ENCODE measurements at regions not wholly inside any gene's neighbourhood (a gene's known extent, or its start where the extent isn't known, plus 50 kb on each side); places are given as distances from the start of the nearest gene placed in this dataset.
"Not testable (repeated sequence)": the region's sequence is repeated elsewhere in the genome, so short reads cannot be mapped to it uniquely, and the experiment has no call there.

DNA sequence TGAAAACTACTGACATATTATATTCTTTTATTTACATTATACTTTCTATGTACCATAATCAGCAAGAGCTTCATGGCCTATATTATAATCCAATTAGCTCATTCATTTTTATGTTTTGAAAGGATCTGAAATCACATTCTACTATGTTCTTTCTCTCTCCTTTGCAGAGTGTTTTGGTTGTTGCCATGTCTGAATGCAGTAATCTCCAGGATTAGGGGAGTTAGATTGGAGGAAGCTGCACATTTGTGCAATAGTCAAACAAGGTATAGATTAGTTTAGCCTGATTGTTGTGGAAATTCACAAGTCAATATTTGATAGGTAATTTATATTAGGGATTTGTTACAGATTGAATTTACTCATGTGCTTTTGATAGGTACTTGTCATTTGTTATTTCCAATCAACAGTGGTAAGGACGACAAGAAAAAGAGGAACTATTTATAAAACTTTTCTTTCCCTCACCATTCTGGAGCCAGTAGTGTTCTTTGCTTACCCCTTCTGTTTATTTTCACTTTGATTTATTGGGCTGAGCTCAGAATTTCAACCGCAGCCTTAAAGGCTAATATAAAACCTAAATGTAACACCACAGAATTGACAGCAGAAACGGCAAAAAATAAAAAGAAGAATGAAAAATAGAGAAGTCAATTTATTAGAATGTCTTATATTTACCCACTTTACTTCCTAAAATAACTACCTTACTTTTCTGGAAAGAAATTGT, 597.0 kb downstream of the CHSY3 start:
- intact Hi-C loops (cut with micrococcal nuclease; ENCODE audit: unreplicated experiment) = no loop called here
- POLR2A ChIA-PET (ENCODE audit: unreplicated experiment) = no interaction called here

DNA sequence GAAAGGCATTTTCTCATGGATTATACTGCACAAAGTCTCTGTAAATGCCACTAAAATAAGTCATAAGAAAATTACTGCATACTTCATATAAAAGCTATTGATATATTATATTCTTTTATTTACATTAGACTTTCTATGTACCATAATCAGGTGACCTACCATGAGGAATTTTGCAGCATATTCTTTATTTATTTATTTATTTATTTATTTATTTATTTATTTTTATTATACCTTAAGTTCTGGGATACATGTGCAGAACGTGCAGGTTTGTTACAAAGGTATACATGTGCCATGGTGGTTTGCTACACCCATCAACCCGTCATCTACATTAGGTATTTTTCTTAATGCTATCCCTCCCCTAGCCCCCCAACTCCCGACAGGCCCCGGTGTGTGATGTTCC, 596.2 kb downstream of the CHSY3 start:
- H2AFZ ChIP-seq; H3K4me3 ChIP-seq; POLR2A ChIA-PET (ENCODE audit: unreplicated experiment); H3K9me3 ChIP-seq (ENCODE audit: insufficient read depth, low read depth); H3K4me2 ChIP-seq; H3K79me2 ChIP-seq (ENCODE audit: low read depth); BruUV-seq (replicated peaks); intact Hi-C loops (cut with micrococcal nuclease; ENCODE audit: unreplicated experiment); H3K27ac ChIP-seq; H4K20me1 ChIP-seq (ENCODE audit: insufficient read depth); H3F3A ChIP-seq (ENCODE audit: insufficient read depth, low read depth); H3K36me3 ChIP-seq (ENCODE audit: low read depth); CTCF ChIA-PET; H3K4me1 ChIP-seq (replicated peaks; ENCODE audit: insufficient read depth); H3K9me2 ChIP-seq (ENCODE audit: insufficient read depth); H3K27me3 ChIP-seq (ENCODE audit: insufficient read depth, low read depth); DNase-seq: not testable (repeated sequence)

More for the DNA sequence above, 597.0 kb downstream of the CHSY3 start:
- no peaks in the 10 kb centered on the region for H3K36me3 ChIP-seq (ENCODE audit: low read depth)
- H3F3A ChIP-seq (ENCODE audit: insufficient read depth, low read depth) = peaks cover 2% of the 10 kb centered on the region; the same call in 1 of the 2 replicates
- H3K4me2 ChIP-seq = no peak overlapping the region
- H3K27ac ChIP-seq = no peak overlapping the region
- no peak overlapping the region for H3K4me3 ChIP-seq
- H3K27me3 ChIP-seq (ENCODE audit: insufficient read depth, low read depth) = no peaks in the 10 kb centered on the region
- H3K9me2 ChIP-seq (ENCODE audit: insufficient read depth) = no peaks in the 10 kb centered on the region
- no peak for TF ChIP-seq EZH2 (IDR thresholded peaks at IDR 0.05; ENCODE audit: low read depth)
- TF ChIP-seq, protein P1, sequence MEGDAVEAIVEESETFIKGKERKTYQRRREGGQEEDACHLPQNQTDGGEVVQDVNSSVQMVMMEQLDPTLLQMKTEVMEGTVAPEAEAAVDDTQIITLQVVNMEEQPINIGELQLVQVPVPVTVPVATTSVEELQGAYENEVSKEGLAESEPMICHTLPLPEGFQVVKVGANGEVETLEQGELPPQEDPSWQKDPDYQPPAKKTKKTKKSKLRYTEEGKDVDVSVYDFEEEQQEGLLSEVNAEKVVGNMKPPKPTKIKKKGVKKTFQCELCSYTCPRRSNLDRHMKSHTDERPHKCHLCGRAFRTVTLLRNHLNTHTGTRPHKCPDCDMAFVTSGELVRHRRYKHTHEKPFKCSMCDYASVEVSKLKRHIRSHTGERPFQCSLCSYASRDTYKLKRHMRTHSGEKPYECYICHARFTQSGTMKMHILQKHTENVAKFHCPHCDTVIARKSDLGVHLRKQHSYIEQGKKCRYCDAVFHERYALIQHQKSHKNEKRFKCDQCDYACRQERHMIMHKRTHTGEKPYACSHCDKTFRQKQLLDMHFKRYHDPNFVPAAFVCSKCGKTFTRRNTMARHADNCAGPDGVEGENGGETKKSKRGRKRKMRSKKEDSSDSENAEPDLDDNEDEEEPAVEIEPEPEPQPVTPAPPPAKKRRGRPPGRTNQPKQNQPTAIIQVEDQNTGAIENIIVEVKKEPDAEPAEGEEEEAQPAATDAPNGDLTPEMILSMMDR (conservative IDR thresholded peaks at IDR 0.05) = no peak
- no peak for DNase-seq
- H4K20me1 ChIP-seq (ENCODE audit: insufficient read depth) = no peaks in the 10 kb centered on the region
- no TSS peak for BruUV-seq (replicated peaks)
- no peaks in the 10 kb centered on the region for H3K79me2 ChIP-seq (ENCODE audit: low read depth)
- no peak overlapping the region for H2AFZ ChIP-seq
- H3K9me3 ChIP-seq (ENCODE audit: insufficient read depth, low read depth) = peaks cover 3% of the 10 kb centered on the region; the same call in 1 of the 2 replicates
- CTCF ChIA-PET = no interaction called here
- H3K4me1 ChIP-seq (replicated peaks; ENCODE audit: insufficient read depth) = peaks cover 5% of the 10 kb centered on the region

DNA sequence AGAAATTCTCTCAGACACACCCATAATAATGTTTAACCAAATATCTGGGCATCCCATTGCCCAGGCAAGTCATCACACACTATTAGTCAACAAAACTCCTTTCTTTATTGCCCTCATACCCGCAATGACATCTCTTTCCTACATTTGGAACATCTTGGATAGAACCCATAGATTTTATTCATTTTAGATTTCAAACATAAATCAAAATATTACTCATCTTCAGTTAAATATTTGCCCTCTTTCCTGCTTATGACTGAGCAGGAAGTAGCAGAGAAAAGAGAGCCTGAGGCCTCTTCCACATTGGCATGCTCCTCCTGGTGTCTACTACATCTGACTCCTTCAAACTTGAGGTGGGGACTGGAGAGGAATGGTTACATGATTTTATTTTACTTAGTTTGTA, 592.0 kb downstream of the CHSY3 start:
- Histone ChIP-seq H2AFZ (no peak overlapping the region), H4K20me1 (ENCODE audit: insufficient read depth) (no peaks in the 10 kb centered on the region), H3K4me3 (no peak overlapping the region), H3K36me3 (ENCODE audit: low read depth) (no peaks in the 10 kb centered on the region), H3K27ac (peak overlapping the region; percentile 6; the same call in 1 of the 2 replicates), H3K79me2 (ENCODE audit: low read depth) (no peaks in the 10 kb centered on the region), H3K9me2 (ENCODE audit: insufficient read depth) (no peaks in the 10 kb centered on the region), H3K4me2 (no peak overlapping the region), H3K27me3 (ENCODE audit: insufficient read depth, low read depth) (no peaks in the 10 kb centered on the region), H3F3A (ENCODE audit: insufficient read depth, low read depth) (peaks cover 3% of the 10 kb centered on the region; the same call in 1 of the 2 replicates), H3K9me3 (ENCODE audit: insufficient read depth, low read depth) (peaks cover 17% of the 10 kb centered on the region), H3K4me1 (replicated peaks; ENCODE audit: insufficient read depth) (peaks cover 8% of the 10 kb centered on the region)
- intact Hi-C loops (cut with micrococcal nuclease; ENCODE audit: unreplicated experiment) = no loop called here
- BruUV-seq (replicated peaks) = no TSS peak
- TF ChIP-seq, protein P1 (conservative IDR thresholded peaks at IDR 0.05) = no peak
- no peak for TF ChIP-seq EZH2 (IDR thresholded peaks at IDR 0.05; ENCODE audit: low read depth)
- DNase-seq = peak in 1 of 2 experiments; percentile 38
- POLR2A ChIA-PET (ENCODE audit: unreplicated experiment) = no interaction called here
- CTCF ChIA-PET = no interaction called here

DNA sequence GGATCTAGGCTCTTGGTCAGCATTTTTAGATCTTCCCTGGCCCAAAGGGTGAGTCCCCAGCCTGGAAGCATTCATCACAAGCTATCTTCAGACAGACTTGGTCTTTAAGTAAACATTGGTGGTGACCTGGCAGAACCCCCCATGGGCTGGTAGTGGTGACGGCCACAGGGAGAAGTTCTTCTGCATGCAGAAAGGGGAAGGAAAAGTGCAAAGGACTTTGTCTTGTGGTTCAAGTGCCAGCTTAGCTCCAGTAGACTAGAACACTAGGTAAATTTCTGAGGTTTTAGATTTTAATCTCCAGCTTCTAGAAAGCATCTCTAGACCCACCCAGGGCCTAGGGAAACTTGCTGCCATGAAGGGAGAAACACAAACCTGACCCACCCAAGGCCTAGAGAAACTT, 584.0 kb downstream of the CHSY3 start:
- CTCF ChIA-PET = no interaction called here
- BruUV-seq (replicated peaks) = no TSS peak
- H3K36me3 ChIP-seq (ENCODE audit: low read depth) = no peaks in the 10 kb centered on the region

More for the DNA sequence above, 584.0 kb downstream of the CHSY3 start:
- POLR2A ChIA-PET (ENCODE audit: unreplicated experiment) = no interaction called here
- H3K79me2 ChIP-seq (ENCODE audit: low read depth) = no peaks in the 10 kb centered on the region
- TF ChIP-seq EZH2 (IDR thresholded peaks at IDR 0.05; ENCODE audit: low read depth) = no peak
- TF ChIP-seq, protein P1 (conservative IDR thresholded peaks at IDR 0.05) = no peak
- no peak overlapping the region for H3K27ac ChIP-seq
- no peaks in the 10 kb centered on the region for H3K4me1 ChIP-seq (replicated peaks; ENCODE audit: insufficient read depth)
- H3K9me3 ChIP-seq (ENCODE audit: insufficient read depth, low read depth) = 0 out of 2 replicates have a peak, but pooled peaks cover under 1% of the 10 kb centered on the region
- H3K4me3 ChIP-seq = no peak overlapping the region
- H2AFZ ChIP-seq = no peak overlapping the region
- intact Hi-C loops (cut with micrococcal nuclease; ENCODE audit: unreplicated experiment) = no loop called here
- no peaks in the 10 kb centered on the region for H3K9me2 ChIP-seq (ENCODE audit: insufficient read depth)
- no peaks in the 10 kb centered on the region for H4K20me1 ChIP-seq (ENCODE audit: insufficient read depth)
- H3K4me2 ChIP-seq = no peak overlapping the region
- no peaks in the 10 kb centered on the region for H3K27me3 ChIP-seq (ENCODE audit: insufficient read depth, low read depth)
- no peak for DNase-seq
- H3F3A ChIP-seq (ENCODE audit: insufficient read depth, low read depth) = no peaks in the 10 kb centered on the region
